H9 (cell line): ENCODE measurements at regions not wholly inside any gene's neighbourhood (a gene's known extent, or its start where the extent isn't known, plus 50 kb on each side); places are given as distances from the start of the nearest gene placed in this dataset.

Experiments used
- DNase-seq: peaks from one replicate; pipeline ENCODE4 v3.0.0-alpha.2; 2017
- H2AFZ ChIP-seq: one replicate; pipeline ENCODE4 v1.6.1; 2013; ENCODE audit warnings: mild to moderate bottlenecking, low read length, control low read depth, moderate library complexity
- H2AK5ac ChIP-seq: 2 replicates; pipeline ENCODE4 v1.6.1; 2013; ENCODE audit warnings: low read length, control low read depth, mixed read lengths; ENCODE audit not compliant: insufficient read length
- H2BK120ac ChIP-seq: one replicate; pipeline ENCODE4 v1.6.1; 2013; ENCODE audit warnings: low read depth, mild to moderate bottlenecking, low read length, control low read depth, inconsistent platforms; ENCODE audit not compliant: poor library complexity, severe bottlenecking
- H2BK12ac ChIP-seq: 2 replicates; pipeline ENCODE4 v1.6.1; 2013; ENCODE audit warnings: low read length, control low read depth, mixed read lengths, low read depth; ENCODE audit not compliant: insufficient read length
- H2BK15ac ChIP-seq: 2 replicates; pipeline ENCODE4 v1.6.1; 2013; ENCODE audit warnings: low read depth, low read length, control low read depth
- H2BK20ac ChIP-seq: one replicate; pipeline ENCODE4 v1.6.1; 2013; ENCODE audit warnings: low read depth, mild to moderate bottlenecking, low read length, control low read depth, inconsistent platforms; ENCODE audit not compliant: poor library complexity, severe bottlenecking
- H2BK5ac ChIP-seq: 2 replicates; pipeline ENCODE4 v1.6.1; 2013; ENCODE audit warnings: low read length, control low read depth, mixed read lengths; ENCODE audit not compliant: insufficient read length
- H3K14ac ChIP-seq: 2 replicates; pipeline ENCODE4 v1.6.1; 2013; ENCODE audit warnings: low read length, control low read depth; ENCODE audit not compliant: insufficient read depth
- H3K18ac ChIP-seq: 2 replicates; pipeline ENCODE4 v1.6.1; 2013; ENCODE audit warnings: low read depth, mild to moderate bottlenecking, mixed read lengths, low read length, control low read depth; ENCODE audit not compliant: insufficient read length
- H3K23ac ChIP-seq: 2 replicates; pipeline ENCODE4 v1.6.1; 2013; ENCODE audit warnings: low read length, control low read depth, mixed read lengths, low read depth; ENCODE audit not compliant: insufficient read length
- H3K23me2 ChIP-seq: 2 replicates; pipeline ENCODE4 v1.6.1; 2013; ENCODE audit warnings: low read depth, mild to moderate bottlenecking, mixed read lengths, low read length, control low read depth; ENCODE audit not compliant: insufficient read length, poor library complexity, severe bottlenecking
- H3K27ac ChIP-seq: 2 replicates; pipeline ENCODE4 v1.5.1; 2013; ENCODE audit warnings: low read length, control low read depth, mixed read lengths, low read depth; ENCODE audit not compliant: insufficient read length
- H3K27me3 ChIP-seq: 2 replicates; pipeline ENCODE4 v1.6.1; 2013; ENCODE audit warnings: low read length, control low read depth, inconsistent platforms; ENCODE audit not compliant: insufficient read depth
- H3K4ac ChIP-seq: 2 replicates; pipeline ENCODE4 v1.6.1; 2013; ENCODE audit warnings: low read depth, mild to moderate bottlenecking, control low read depth, inconsistent platforms, low read length, moderate library complexity
- H3K4me1 ChIP-seq: 2 replicates; pipeline ENCODE4 v1.6.1; 2013; ENCODE audit warnings: low read length, control low read depth, inconsistent platforms; ENCODE audit not compliant: insufficient read depth
- H3K4me2 ChIP-seq: 2 replicates; pipeline ENCODE4 v1.6.1; 2013; ENCODE audit warnings: low read length, control low read depth, mixed read lengths; ENCODE audit not compliant: insufficient read length, insufficient read depth
- H3K56ac ChIP-seq: 2 replicates; pipeline ENCODE4 v1.6.1; 2013; ENCODE audit warnings: low read depth, mild to moderate bottlenecking, mixed read lengths, low read length, control low read depth; ENCODE audit not compliant: insufficient read length
- H3K79me1 ChIP-seq: 2 replicates; pipeline ENCODE4 v1.6.1; 2013; ENCODE audit warnings: low read depth, mild to moderate bottlenecking, moderate library complexity, low read length, control low read depth, inconsistent platforms; ENCODE audit not compliant: insufficient read depth, poor library complexity, severe bottlenecking
- H3K79me2 ChIP-seq: 2 replicates; pipeline ENCODE4 v1.6.1; 2013; ENCODE audit warnings: low read length, control low read depth, inconsistent platforms; ENCODE audit not compliant: insufficient read depth
- H3K9ac ChIP-seq: 2 replicates; pipeline ENCODE4 v1.6.1; 2013; ENCODE audit warnings: low read length, control low read depth, mixed read lengths; ENCODE audit not compliant: insufficient read length; ENCODE audit errors: extremely low read depth
- H3K9me3 ChIP-seq: one replicate; pipeline ENCODE4 v1.6.1; 2013; ENCODE audit warnings: low read depth, low read length, inconsistent platforms; ENCODE audit not compliant: control insufficient read depth
- H3T11ph ChIP-seq: one replicate; pipeline ENCODE4 v1.6.1; 2013; ENCODE audit warnings: mild to moderate bottlenecking, low read length, control low read depth, inconsistent platforms
- H4K20me1 ChIP-seq: one replicate; pipeline ENCODE4 v1.6.1; 2013; ENCODE audit not compliant: control insufficient read depth, insufficient read length, insufficient read depth
- H4K5ac ChIP-seq: 2 replicates; pipeline ENCODE4 v1.6.1; 2013; ENCODE audit warnings: low read depth, mild to moderate bottlenecking, mixed read lengths, low read length, control low read depth; ENCODE audit not compliant: insufficient read length
- H4K8ac ChIP-seq: replicated peaks from 2 replicates; pipeline ENCODE4 v1.6.1; 2013; ENCODE audit warnings: low read length, control low read depth, mixed read lengths, low read depth; ENCODE audit not compliant: insufficient read length
- H4K91ac ChIP-seq: 2 replicates; pipeline ENCODE4 v1.6.1; 2013; ENCODE audit warnings: low read depth, mild to moderate bottlenecking, moderate library complexity, mixed read lengths, low read length, control low read depth; ENCODE audit not compliant: insufficient read length
- H3K27ac Mint-ChIP-seq, 3 experiments: 2 replicates in 2 of 3; 3 replicates in 1 of 3; pipeline ENCODE4 v1.8.0; 2020 to 2021; ENCODE audit warnings: mixed read lengths in 3 of 3, mild to moderate bottlenecking in 1 of 3, moderate library complexity in 1 of 3
- H3K27me3 Mint-ChIP-seq: 2 replicates; pipeline ENCODE4 v1.8.0; 2021; ENCODE audit warnings: low read depth, mild to moderate bottlenecking, moderate library complexity, mixed read lengths
- H3K36me3 Mint-ChIP-seq, 3 experiments: 2 replicates in 2 of 3; 3 replicates in 1 of 3; pipeline ENCODE4 v1.8.0; 2020 to 2021; ENCODE audit warnings: low read depth in 3 of 3, mixed read lengths in 3 of 3; ENCODE audit not compliant: insufficient read depth in 1 of 3
- H3K4me1 Mint-ChIP-seq, 2 experiments: 2 replicates each; pipeline ENCODE4 v1.8.0; 2020; ENCODE audit warnings: mixed read lengths in 2 of 2
- H3K4me3 Mint-ChIP-seq, 2 experiments: 2 replicates in 1 of 2; 3 replicates in 1 of 2; pipeline ENCODE4 v1.8.0; 2020 to 2021; ENCODE audit warnings: mild to moderate bottlenecking in 2 of 2, mixed read lengths in 2 of 2, moderate library complexity in 1 of 2
- H3K9me3 Mint-ChIP-seq, 2 experiments: 2 replicates in 1 of 2; 3 replicates in 1 of 2; pipeline ENCODE4 v1.8.0; 2020; ENCODE audit warnings: mild to moderate bottlenecking in 2 of 2, mixed read lengths in 2 of 2, moderate library complexity in 1 of 2
- CTCF ChIP-seq: fragments of 200-600 bp; sonication (generic); conservative IDR thresholded peaks from 3 replicates; pipeline ENCODE4 v1.8.0; 2021; ENCODE audit warnings: antibody characterized with exemption, mild to moderate bottlenecking
- WGBS: extraction: QIAGEN DNeasy Blood & Tissue Kit; methylation state at CpG from one replicate; pipeline ENCODE4 v1.1.7; 2013; ENCODE audit warnings: missing lambda C conversion rate, low lambda C conversion rate, mixed read lengths; ENCODE audit not compliant: insufficient read length; ENCODE audit errors: extremely low coverage; 5-methylcytosine and 5-hydroxymethylcytosine counted together

- Histone ChIP-seq H3K14ac (no peak overlapping the region), H2BK15ac (no peak overlapping the region), H3K4me2 (no peak overlapping the region), H2BK20ac (no peak overlapping the region), H4K8ac (no peak overlapping the region), H3K9ac (no peak overlapping the region), H3K18ac (no peak overlapping the region), H4K91ac (no peak overlapping the region), H4K20me1 (no peaks in the 10 kb centered on the region), H3K79me2 (no peaks in the 10 kb centered on the region), H3K23ac (no peak overlapping the region), H3K56ac (no peak overlapping the region), H3K27ac (no peak overlapping the region), H3K27me3 (no peaks in the 10 kb centered on the region), H2AFZ (no peak overlapping the region), H3K9me3 (no peaks in the 10 kb centered on the region), H3K4ac (no peak overlapping the region), H2BK5ac (no peak overlapping the region), H2AK5ac (no peak overlapping the region), H4K5ac (no peak overlapping the region), H3T11ph (no peak overlapping the region), H3K4me1 (peaks cover 3% of the 10 kb centered on the region; the same call in 1 of the 2 replicates), H2BK12ac (no peak overlapping the region), H3K23me2 (no peaks in the 10 kb centered on the region), H3K79me1 (no peaks in the 10 kb centered on the region), H2BK120ac (no peak overlapping the region)
- WGBS = no CpG with 5 or more reads among the region's 3 CpGs
- Mint-ChIP-seq H3K9me3 (no peaks in the 10 kb centered on the region), H3K4me1 (peaks cover 0 to 8% of the 10 kb centered on the region in 2 experiments; a peak in 2 of 4 replicates), H3K36me3 (no peaks in the 10 kb centered on the region), H3K27me3 (no peaks in the 10 kb centered on the region), H3K4me3 (no peak overlapping the region), H3K27ac (no peak overlapping the region)
- no peak for TF ChIP-seq CTCF
- DNase-seq = no peak
These were observed 148.7 kb upstream of the RANBP3L start for GRCh38 chr5:36450229-36451014.
